ENCODE measurements at regions not wholly inside any gene's neighbourhood (a gene's known extent, or its start where the extent isn't known, plus 50 kb on each side); places are given as distances from the start of the nearest gene placed in this dataset.

DNA sequence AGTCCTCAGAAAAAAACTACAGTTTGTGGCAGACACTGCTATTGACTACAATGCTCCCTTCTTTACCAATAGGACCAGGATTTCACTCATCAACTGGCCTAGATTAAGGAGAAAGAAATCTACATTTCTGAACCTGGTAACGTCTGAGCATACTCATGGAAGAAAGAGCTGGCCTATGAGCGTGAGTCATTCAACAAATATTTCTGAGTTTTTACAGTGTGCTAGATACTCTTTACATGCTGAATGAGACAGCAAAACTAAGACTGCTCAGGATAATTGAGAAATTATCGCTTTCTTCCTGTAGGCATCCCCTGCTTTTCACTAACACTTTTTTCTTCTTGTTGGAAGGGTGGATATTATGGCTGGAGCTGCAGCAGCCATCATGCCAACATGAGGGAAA, 609.7 kb downstream of the TNS3 start:
- TF ChIP-seq, protein P1, sequence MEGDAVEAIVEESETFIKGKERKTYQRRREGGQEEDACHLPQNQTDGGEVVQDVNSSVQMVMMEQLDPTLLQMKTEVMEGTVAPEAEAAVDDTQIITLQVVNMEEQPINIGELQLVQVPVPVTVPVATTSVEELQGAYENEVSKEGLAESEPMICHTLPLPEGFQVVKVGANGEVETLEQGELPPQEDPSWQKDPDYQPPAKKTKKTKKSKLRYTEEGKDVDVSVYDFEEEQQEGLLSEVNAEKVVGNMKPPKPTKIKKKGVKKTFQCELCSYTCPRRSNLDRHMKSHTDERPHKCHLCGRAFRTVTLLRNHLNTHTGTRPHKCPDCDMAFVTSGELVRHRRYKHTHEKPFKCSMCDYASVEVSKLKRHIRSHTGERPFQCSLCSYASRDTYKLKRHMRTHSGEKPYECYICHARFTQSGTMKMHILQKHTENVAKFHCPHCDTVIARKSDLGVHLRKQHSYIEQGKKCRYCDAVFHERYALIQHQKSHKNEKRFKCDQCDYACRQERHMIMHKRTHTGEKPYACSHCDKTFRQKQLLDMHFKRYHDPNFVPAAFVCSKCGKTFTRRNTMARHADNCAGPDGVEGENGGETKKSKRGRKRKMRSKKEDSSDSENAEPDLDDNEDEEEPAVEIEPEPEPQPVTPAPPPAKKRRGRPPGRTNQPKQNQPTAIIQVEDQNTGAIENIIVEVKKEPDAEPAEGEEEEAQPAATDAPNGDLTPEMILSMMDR (IDR thresholded peaks at IDR 0.05) = no peak
- TF ChIP-seq POLR2A (IDR thresholded peaks at IDR 0.05) = no peak

Data from adrenal gland (tissue), 5 donors.